Ishikawa (cell line): ENCODE measurements at regions not wholly inside any gene's neighbourhood (a gene's known extent, or its start where the extent isn't known, plus 50 kb on each side); places are given as distances from the start of the nearest gene placed in this dataset.

ENCODE experiments used
- CEBPB ChIP-seq: IDR thresholded peaks from 2 replicates; pipeline ENCODE4 v1.6.1; 2012
- CREB1 ChIP-seq: IDR thresholded peaks from 2 replicates; pipeline ENCODE4 v1.6.1; 2012; ENCODE audit warnings: low read depth
- EGR1 ChIP-seq: IDR thresholded peaks from 2 replicates; pipeline ENCODE4 v1.6.1; 2012
- EP300 ChIP-seq: IDR thresholded peaks from 2 replicates; pipeline ENCODE4 v1.6.1; 2012; ENCODE audit warnings: borderline replicate concordance
- FOXM1 ChIP-seq: IDR thresholded peaks from 2 replicates; pipeline ENCODE4 v1.6.1; 2012; ENCODE audit warnings: low read depth, borderline replicate concordance
- MAX ChIP-seq: IDR thresholded peaks from 2 replicates; pipeline ENCODE4 v1.6.1; 2012
- NFIC ChIP-seq: IDR thresholded peaks from 2 replicates; pipeline ENCODE4 v1.6.1; 2012
- RAD21 ChIP-seq: IDR thresholded peaks from 2 replicates; pipeline ENCODE4 v1.6.1; 2012; ENCODE audit warnings: low read depth
- REST ChIP-seq: IDR thresholded peaks from 2 replicates; pipeline ENCODE4 v1.6.1; 2012; ENCODE audit warnings: low read depth, mild to moderate bottlenecking
- TAF1 ChIP-seq: IDR thresholded peaks from 2 replicates; pipeline ENCODE4 v1.6.1; 2012; ENCODE audit warnings: low read depth, mild to moderate bottlenecking
- TCF12 ChIP-seq: IDR thresholded peaks from 2 replicates; pipeline ENCODE4 v1.6.1; 2012; ENCODE audit warnings: low read depth
- TEAD4 ChIP-seq: IDR thresholded peaks from 2 replicates; pipeline ENCODE4 v1.6.1; 2012
- USF1 ChIP-seq: IDR thresholded peaks from 2 replicates; pipeline ENCODE4 v1.6.1; 2012
- YY1 ChIP-seq: IDR thresholded peaks from 2 replicates; pipeline ENCODE4 v1.6.1; 2012; ENCODE audit warnings: low read depth
- ZBTB7A ChIP-seq: IDR thresholded peaks from 2 replicates; pipeline ENCODE4 v1.6.1; 2012; ENCODE audit warnings: low read depth

- TF ChIP-seq ZBTB7A (no peak), TCF12 (no peak), USF1 (no peak), NFIC (no peak), TEAD4 (no peak), MAX (no peak), REST (no peak), RAD21 (no peak), EGR1 (no peak), CEBPB (no peak), CREB1 (no peak), EP300 (no peak), TAF1 (no peak), YY1 (no peak), FOXM1 (no peak)
These were observed 448.4 kb downstream of the ADCYAP1 start for GRCh38 chr18:1353025-1353424.

GRCh38 chr18:1357724-1358123 lies 453.1 kb downstream of the ADCYAP1 start:
- TF ChIP-seq RAD21 (no peak), CREB1 (no peak), TEAD4 (no peak), REST (no peak), CEBPB (no peak), FOXM1 (no peak), ZBTB7A (no peak), EP300 (no peak), TAF1 (no peak), NFIC (no peak), MAX (no peak), EGR1 (no peak), USF1 (no peak), TCF12 (no peak), YY1 (no peak)

- no peak for TF ChIP-seq YY1
- TF ChIP-seq EGR1: no peak
- TF ChIP-seq USF1: no peak
- no peak for TF ChIP-seq RAD21
- TF ChIP-seq TEAD4: no peak
- no peak for TF ChIP-seq FOXM1
- no peak for TF ChIP-seq TCF12
- TF ChIP-seq REST: no peak
- no peak for TF ChIP-seq TAF1
- no peak for TF ChIP-seq MAX
- no peak for TF ChIP-seq NFIC
- TF ChIP-seq EP300: no peak
- no peak for TF ChIP-seq CEBPB
- no peak for TF ChIP-seq ZBTB7A
These were observed 457.3 kb downstream of the ADCYAP1 start for GRCh38 chr18:1361936-1362335.

- TF ChIP-seq NFIC (no peak), REST (no peak), YY1 (no peak), CEBPB (no peak), FOXM1 (no peak), MAX (no peak), ZBTB7A (no peak), EGR1 (no peak), RAD21 (no peak), TAF1 (no peak), CREB1 (no peak), EP300 (no peak), USF1 (no peak), TCF12 (no peak), TEAD4 (no peak)
These were observed 465.9 kb downstream of the ADCYAP1 start for GRCh38 chr18:1370552-1370951.
